G401.6 (cell line): ENCODE measurements at regions not wholly inside any gene's neighbourhood (a gene's known extent, or its start where the extent isn't known, plus 50 kb on each side); places are given as distances from the start of the nearest gene placed in this dataset.
"Not testable (repeated sequence)": the region's sequence is repeated elsewhere in the genome, so short reads cannot be mapped to it uniquely, and the experiment has no call there.

Experiments used
- FAIRE-seq: peaks from 2 replicates; lab custom pipeline; 2012; peaks lifted over from hg19 to GRCh38; lab: Jason Lieb, UNC

DNA sequence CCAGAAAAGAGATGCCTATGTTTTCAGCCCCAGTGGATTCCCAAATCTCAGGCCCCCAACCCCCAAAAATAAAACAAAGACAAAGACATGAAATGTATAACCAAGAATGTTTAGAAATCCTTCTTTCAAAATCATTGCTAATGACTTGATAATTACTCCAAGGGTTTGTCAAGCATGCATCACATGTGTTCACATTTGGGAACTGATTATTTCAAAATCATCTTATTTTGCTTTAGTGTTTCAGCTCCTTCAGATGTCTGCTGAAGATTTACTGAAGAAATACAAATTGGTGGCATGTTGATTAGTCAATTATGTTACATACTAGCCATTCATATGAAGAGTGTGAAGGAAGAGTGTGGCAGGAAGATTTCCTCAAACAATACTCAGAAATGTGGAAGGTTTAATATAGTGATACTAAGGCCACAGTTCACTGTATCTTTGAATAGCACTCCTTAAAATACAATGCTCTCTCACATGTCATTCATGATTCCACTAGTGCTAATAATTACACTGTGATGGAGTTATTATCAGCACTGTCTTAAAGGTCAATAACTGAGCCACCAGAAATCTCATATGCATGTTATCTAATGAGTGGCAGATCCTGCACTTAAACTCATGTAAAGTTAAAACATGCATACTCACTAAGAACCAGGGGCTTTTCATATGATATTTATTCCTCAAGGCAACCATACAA is 134.5 kb upstream of the TGFBR2 start:
- FAIRE-seq, result no peak

DNA sequence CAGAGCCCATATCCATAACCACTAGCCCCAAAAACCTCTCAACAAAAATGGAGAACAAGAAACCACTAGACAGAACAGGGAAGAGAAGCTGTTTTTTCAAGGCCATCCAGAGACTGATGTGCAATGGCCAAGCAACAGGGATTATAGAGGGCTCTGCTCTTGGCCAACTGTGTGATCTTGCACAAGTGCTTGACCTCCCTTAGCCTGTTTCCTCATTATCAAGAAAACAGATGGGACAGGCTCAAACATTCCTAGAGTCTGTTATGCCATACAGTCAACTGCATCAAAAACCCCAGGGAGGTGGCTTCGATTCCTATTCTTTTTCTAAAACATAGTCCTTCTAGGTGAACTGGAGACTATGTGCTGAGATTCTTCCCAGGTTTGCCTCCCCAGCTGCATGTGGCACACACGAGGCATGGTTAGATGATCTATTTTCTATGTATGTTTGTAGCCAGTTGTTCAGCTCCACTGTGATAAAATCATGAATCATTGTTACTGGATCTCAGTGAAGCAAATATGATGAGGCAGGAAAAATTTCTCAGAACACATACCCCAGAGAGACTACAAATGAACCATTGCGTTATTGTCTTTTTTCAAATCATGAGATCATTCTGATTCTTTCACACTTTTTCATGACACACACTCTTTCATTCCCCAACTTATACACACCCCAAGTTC is 132.9 kb upstream of the TGFBR2 start:
- FAIRE-seq, result no peak

DNA sequence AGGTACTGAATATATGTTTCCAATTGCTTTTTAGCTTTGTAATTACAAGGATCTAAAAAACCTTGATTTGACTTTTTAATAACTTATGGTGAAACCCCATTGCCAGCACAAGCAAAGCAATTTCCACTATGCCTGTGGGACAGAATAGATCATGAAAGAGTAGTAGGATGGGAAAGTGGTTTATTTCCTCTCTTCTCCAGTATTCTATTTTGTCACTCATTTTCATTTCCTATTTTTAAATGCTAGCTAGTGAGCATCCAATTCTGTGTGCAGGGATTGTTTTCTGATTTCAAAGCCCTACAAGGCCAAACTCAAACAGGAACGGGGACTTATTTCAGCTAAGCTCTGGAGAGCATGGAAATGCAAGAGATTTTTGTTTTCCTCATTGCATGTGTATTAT is 132.0 kb upstream of the TGFBR2 start:
- no peak for FAIRE-seq

DNA sequence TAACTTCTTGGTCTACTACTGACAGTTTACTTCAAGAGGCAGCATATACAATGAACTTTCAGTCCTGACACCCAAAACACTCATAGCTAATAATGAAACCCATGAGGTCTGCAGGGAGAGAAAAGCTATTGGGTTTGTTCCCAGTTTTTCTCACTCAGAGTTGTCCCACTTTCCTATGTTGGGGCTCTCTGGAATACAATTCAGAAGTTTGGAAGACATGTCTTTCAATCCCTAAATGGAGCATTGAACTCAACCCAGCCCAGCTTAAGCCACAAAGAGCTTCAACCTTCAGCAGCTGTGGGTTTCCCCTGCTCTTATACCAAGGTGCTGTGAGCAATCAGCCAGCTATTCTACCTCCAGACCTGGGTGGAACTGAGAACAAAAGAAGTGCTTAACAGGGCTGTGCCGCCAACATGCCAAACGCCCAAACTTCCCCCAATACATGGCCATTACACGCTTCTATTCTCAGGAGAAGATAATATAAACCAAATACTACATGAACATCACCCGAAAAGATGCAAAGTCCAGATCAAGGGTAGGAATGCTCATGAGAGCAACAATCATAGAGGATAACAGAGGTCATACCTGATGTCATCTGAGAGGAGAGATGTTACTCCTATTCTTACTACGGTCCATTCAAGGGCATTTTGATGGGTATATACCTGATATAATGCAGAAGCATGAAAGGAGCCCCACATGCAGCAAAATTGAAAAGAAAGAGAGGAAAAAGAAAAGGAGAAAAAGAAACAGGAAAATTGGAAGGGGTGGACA is 131.2 kb upstream of the TGFBR2 start:
- FAIRE-seq, result no peak

DNA sequence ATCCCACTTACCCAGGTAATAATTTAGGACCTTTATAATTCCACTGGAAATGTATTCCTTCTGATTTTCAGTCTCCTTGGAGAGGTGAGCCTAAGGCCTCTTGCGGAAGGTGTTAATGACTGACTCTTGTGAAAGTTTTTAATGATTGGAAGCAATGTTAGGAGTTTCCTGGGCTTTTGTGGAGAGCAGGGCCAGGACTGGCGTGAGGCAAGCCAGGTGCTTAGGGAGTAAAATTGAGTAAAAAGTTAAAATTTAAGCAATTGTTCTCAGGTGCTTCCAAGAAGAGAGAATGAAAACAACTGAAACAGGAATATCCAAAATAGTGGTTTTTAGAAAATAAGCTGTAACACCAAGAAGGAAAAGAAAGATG is 130.6 kb upstream of the TGFBR2 start:
- FAIRE-seq, result no peak

DNA sequence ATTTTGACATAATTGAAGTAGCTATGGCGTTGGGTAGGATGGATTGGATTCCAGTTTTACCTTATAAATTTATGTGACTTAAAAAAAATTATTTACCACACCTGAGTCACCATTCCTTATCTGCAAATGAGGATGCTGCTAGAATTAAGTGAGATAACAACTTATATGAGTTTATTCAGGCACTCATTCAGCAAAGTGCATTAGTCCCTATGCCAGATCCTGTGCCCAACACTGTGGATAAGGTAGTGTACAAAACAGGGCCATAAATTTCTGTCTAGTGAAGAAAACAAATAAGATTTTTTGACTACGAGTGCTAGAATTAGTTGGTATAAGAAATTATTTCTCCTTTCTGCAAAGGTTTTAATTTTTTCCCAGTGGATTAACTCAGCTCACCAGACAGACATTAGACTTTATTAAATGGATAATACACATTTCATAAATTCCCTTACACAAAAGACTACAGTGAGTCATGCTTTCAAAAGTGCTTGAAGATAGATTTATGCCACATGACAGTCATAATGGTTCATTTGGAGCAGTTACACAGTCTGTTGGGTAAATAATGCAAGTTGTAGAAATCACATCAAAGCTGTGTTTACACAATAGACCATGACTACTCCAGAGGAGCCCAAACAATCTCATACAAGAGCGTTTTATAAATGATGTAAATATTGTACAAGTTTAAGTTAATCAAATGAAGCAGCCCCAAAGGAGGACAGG is 129.9 kb upstream of the TGFBR2 start:
- no peak for FAIRE-seq

DNA sequence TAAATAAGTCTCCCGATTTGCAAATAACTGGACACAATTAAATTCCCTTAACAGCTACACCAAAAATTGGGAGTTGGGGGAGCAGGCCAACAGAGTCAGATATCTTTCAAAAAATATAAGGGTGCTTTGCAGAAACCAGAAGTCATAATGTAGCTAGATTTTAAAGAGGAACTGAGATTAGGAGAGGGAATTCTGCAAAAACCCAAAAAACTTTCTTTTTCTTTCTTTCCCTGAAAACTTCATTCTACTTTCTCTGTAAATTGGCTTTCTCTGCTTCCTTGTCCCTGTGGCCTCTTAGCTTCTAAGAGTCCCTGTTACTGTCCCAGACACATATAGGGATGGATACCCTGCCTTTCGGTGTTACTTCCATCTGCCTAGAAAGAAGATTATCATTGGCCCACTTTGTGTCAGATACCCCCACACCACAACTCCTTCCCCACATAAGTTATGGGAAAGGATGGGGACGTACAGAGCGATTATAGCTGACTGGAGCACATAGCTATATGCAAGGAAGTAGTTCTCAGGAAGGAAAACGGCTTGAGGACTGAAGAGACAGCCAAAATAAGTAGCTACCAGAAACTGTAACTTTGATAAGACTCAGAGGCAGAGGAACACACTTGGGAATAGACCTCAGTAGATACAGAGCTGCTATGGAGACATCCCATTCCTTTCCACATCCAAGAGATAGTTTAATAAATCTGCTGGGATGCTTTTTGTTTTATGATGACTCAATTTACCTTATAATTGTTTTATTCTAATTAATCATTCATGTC is 129.1 kb upstream of the TGFBR2 start:
- no peak for FAIRE-seq

DNA sequence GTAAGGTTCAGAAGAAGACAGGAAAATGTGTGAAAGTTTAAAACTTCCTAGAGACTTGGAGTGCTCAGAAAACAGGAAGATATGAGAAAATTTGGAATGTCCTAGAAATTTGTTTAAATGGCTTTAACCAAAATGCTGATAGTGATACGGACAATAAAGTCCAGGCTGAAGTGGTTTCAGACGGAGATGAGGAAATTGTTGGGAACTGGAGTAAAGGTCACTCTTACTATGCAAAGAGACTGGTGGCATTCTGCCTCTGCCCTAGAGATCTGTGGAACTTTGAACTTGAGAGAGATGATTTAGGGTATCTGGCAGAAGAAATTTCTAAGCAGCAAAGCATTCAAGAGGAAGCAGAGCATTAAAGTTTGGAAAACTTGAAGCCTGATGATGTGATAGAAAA is 126.7 kb upstream of the TGFBR2 start:
- FAIRE-seq, result not testable (repeated sequence)

DNA sequence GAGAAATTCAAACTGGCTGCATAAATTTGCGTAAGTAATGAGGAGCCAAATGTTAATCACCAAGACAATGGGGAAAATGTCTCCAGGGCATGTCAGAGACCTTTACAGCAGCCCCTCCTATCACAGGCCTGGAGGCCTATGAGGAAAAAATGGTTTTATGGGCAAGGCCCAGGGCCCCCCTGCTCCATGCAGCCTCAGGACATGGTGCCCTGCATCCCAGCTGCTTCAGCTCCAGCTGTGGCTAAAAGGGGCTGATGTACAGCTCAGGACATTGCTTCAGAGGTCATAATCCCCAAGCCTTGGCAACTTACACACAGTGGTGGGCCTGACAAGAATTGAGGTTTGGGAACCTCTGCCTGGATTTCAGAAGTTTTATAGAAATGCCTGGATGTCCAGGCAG is 126.2 kb upstream of the TGFBR2 start:
- FAIRE-seq, result not testable (repeated sequence)

DNA sequence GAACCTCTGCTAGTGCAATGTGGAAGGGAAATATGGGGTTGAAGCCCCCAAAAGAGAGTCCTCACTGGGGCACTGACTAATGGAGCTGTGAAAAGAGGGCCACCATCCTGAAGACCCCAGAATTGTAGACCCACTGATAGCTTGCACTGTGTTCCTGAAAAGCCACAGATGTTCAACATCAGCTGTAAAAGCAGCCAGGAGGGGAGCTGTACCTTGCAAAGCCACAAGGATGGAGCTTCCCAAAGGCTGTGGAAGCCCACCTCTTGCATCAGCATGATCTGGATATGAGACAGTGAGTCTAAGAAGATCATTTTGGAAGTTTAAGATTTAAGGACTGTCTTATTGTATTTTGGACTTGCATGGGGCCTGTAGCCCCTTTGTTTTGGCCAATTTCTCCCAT is 125.8 kb upstream of the TGFBR2 start:
- no peak for FAIRE-seq

DNA sequence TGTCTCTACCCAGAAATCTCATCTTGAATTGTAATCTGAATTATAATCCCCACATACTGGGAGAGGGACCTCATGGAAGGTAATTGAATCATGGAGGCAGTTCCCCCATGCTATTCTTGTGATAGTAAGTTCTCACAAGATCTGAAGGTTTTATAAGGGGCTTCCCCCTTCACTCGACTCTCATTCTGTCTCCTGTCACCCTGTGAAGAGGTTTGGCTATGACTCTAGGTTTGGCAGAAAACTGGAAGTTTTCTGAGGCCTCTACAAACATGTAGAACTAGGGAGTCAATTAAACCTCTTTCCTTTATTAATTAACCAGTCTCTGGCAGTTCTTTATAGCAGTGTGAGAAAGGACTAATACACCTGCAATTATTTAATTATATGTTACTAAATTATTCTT is 125.2 kb upstream of the TGFBR2 start:
- no peak for FAIRE-seq

DNA sequence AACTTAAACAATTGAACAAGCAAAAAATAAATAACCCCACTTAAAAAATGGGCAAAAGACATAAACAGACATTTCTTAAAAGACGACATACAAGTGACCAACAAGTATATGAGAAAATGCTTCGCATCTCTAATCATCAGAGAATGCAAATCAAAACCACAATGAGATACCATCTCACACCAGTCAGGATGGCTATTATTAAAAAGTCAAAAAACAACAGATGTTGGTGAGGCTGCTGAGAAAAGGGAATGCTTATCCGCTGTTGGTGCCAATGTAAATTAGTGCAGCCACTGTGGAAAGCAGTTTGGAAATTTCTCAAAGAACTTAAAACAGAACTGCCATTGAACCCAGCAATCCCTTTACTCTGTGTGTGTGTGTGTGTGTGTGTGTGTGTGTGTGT is 122.2 kb upstream of the TGFBR2 start:
- FAIRE-seq, result not testable (repeated sequence)

DNA sequence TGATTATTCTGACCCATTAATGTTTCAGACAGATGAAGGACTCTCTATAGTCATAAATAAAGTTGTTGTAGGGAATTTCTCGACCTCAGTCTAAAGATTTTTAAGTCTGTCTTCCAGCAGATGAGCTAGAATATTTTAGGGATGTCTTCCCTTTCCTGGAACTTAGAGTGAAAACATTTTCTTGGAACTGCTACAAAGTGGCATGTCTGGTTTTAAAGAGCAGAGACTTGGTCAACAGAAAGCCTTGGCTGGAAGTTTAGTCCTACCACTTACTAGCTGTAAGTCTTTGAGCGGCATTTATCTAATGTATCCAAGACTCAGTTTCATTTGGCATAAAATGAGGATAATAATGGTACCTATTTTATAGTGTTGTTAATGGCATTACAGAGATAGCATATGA is 120.0 kb upstream of the TGFBR2 start:
- FAIRE-seq, result no peak

DNA sequence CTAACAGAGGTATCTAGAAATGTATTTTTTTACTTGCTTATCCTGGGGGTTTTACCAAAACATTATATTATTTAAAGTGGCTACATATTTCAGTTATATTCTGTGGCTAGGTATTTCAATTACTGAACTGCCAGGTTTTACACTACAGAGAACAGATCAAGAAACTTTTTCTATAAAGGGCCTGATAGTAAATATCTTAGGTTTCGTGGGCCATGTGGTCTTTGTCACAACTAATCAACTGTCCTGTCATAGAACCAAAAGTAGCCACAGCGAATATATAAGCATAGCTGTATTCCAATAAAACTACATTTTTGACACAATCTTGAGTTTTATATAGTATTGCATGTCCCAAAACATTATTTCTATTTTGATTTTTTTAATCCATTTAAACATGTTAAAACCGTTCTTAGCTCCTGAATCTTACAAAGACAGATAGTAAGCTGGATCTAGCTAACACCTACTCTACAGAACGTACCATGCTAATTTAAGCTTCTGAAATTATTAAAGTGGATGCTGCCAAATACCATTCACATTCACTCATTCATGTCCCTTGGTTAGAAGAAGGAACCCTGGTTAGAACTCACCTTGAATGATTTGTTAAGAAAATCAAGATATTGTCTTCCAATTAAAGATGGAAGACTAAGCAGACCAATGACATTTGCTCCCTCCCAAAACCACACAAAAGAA is 118.2 kb upstream of the TGFBR2 start:
- no peak for FAIRE-seq

DNA sequence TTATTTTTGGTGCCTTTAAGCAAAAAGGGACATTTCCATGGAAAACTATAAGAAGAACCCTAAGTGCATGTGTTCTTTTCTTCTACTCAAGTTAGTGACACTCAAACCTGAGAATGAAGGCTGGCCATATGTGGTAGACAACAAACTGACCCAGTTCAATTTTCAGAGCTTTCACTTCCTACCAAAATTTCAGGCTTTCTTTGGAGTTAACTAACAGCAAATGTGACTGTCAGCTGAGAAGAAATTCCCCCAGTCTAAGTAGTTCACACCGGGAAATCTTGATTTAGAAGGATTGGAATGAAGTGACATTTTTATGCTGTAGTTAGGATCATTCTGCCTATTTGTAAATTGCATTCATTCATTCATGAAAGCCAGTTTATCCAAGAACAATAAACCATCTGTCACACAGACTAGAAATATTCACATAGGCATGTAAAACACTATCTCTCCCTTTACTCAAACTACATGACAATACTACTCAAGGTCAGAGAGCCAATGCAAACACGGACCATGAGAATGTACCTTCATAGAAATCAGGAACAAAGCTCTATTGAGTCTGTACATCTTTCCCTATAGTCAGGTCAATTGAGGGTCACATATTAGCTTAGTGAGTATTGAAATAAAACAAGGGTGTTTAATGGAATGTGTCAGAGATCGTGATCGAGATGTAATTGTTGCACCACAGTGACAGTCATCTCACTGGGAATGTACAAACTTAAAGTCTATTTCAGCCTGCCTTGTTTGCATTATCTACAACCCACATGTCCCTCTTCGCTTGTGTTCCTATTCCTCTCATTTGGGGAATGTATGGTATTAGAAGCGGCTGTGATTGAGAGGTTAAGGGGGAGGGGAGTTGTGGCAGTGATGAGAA is 113.8 kb upstream of the TGFBR2 start:
- FAIRE-seq, result no peak

DNA sequence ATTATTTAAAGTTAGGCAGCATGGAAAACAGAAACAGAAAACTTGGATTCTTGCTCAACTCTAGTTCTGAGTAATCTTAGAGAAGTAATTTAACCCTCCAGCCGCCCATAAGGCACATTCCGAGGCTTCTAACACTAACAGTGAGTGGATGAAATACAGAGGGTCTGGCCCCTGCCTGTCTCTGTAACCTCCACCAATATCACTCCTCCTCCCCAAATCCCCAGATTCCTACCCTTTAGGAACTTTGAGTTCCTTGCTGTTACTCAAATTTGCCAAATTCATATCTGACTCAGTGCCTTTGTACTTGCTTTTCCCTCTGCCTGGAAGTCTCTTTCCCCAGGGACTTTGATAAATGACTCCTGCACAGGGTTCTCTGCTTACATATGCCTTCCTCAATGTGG is 112.5 kb upstream of the TGFBR2 start:
- no peak for FAIRE-seq

DNA sequence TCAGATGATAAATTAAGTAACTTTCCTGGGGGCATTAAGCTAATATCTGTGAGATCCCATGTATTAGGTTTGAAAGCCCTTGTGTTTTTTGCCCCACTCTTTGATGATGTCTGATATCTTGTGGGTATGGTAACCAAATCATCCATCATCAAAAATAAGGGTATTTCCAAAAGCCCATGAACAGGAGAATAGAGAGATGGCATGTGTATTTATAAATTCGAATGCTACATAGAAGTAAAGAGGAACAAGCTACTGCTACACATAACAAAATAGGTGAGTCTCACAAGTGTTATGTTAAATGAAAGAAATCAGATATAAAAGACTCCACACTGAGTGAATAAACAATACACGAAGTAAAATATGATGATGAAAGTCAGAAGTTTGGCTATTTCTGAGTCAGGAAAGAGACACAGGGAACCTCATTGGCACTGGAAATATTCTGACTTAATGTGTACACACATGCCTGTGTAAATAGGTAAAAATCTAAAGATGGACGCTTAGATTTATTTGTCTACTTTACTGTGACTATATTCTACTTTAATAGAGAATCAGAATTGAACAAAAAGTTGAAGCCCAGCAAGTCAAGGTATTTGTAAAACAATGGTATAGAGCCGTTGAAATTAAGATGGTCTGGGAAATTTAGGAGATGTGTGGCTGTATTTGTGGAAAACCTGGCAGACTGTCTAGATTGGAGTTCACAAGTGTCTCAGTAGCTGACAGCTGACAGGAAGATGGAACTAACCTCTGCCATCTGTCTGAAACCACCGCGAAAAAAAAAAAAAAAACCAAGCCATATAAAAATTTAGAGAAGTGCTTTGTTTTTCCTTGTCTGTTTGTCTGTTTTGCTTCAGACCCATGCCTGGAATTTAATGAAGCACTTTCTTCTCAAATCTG is 111.0 kb upstream of the TGFBR2 start:
- no peak for FAIRE-seq

DNA sequence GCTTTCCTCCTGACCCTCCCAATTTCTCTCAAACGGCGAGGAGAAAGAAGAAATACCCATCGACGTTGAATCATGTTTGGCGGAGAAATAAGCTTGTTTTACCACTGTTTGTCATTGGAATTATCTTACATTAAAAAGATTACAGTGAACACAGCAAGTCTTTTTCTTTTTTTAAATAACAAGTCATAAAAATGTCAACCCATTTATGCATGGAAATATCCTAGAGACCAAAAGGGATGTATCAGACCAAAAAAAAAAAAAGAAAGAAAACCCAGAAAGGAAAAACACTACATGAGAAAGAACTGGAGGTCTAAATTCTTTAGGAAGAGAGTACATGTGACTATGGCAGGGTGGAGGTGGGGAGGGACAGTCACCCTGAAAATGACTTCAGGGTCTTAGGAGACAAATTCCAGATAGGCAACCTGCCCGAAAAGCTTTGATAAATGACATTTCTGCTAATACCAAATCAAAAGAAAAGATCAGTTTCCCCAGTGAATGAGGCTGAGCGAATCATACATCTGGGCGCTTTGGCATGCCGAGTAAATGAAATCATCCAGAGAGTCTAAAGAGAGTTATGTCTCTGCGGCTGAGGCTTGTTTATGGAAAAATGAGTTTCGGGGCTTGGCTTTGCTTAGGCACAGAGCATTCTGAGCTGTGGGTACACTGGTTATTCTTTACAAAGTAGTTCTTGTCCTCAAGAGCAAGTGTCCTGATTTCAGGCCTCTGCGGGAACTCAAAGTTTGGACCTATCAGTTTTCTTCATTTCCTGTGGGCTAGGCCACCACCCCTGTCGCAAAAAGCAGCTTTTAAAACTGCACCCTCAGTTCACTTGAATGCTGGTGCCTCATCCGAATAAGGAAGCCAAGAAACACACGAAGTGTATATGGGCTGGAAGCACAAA is 110.1 kb upstream of the TGFBR2 start:
- no peak for FAIRE-seq
